HEK293T (cell line): ENCODE measurements at regions not wholly inside any gene's neighbourhood (a gene's known extent, or its start where the extent isn't known, plus 50 kb on each side); places are given as distances from the start of the nearest gene placed in this dataset.
"Not testable (repeated sequence)": the region's sequence is repeated elsewhere in the genome, so short reads cannot be mapped to it uniquely, and the experiment has no call there.

Experiments
- CTCF ChIA-PET: fragments of 350-600 bp; formaldehyde crosslinking; extraction: SDS; loops from one replicate; lab custom pipeline; 2021; ENCODE audit warnings: antibody characterized with exemption, inconsistent platforms; lab: Yijun Ruan, JAX
- POLR2A ChIA-PET: fragments of 350-600 bp; formaldehyde crosslinking; extraction: SDS; loops from one replicate; lab custom pipeline; 2020; ENCODE audit warnings: antibody characterized with exemption, inconsistent platforms; lab: Yijun Ruan, JAX
- DNase-seq: peaks from one replicate; pipeline ENCODE4 v3.0.0; 2012; ENCODE audit warnings: mixed read lengths; ENCODE audit errors: extremely low spot score
- ARNT ChIP-seq: fragments of 450-650 bp; IDR thresholded peaks from 2 replicates; pipeline ENCODE4 v1.6.1; 2017; ENCODE audit warnings: mild to moderate bottlenecking
- BHLHE40 ChIP-seq: fragments of 450-650 bp; IDR thresholded peaks from 2 replicates; pipeline ENCODE4 v1.6.1; 2016; ENCODE audit warnings: mild to moderate bottlenecking, moderate library complexity, borderline replicate concordance
- CTBP1 ChIP-seq: fragments of 450-650 bp; IDR thresholded peaks from 2 replicates; pipeline ENCODE4 v1.6.1; 2016; ENCODE audit warnings: borderline replicate concordance
- ELF4 ChIP-seq: fragments of 450-650 bp; IDR thresholded peaks from 2 replicates; pipeline ENCODE4 v1.6.1; 2017; ENCODE audit warnings: antibody characterized with exemption
- FOXA1 ChIP-seq: fragments of 450-650 bp; IDR thresholded peaks from 2 replicates; pipeline ENCODE4 v1.6.1; 2016; ENCODE audit warnings: mild to moderate bottlenecking
- FOXK2 ChIP-seq: fragments of 450-650 bp; IDR thresholded peaks from 2 replicates; pipeline ENCODE4 v1.6.1; 2016; ENCODE audit warnings: mild to moderate bottlenecking
- FOXM1 ChIP-seq: fragments of 450-650 bp; IDR thresholded peaks from 2 replicates; pipeline ENCODE4 v1.6.1; 2017; ENCODE audit warnings: mild to moderate bottlenecking, borderline replicate concordance
- HDGF ChIP-seq: fragments of 450-650 bp; IDR thresholded peaks from 2 replicates; pipeline ENCODE4 v1.6.1; 2017; ENCODE audit warnings: antibody characterized with exemption, borderline replicate concordance
- L3MBTL2 ChIP-seq: fragments of 450-650 bp; conservative IDR thresholded peaks from 2 replicates; pipeline ENCODE4 v1.6.1; 2016; ENCODE audit warnings: mild to moderate bottlenecking
- LEF1 ChIP-seq: fragments of 450-650 bp; IDR thresholded peaks from 2 replicates; pipeline ENCODE4 v1.6.1; 2017; ENCODE audit warnings: mild to moderate bottlenecking, borderline replicate concordance
- NFRKB ChIP-seq: fragments of 450-650 bp; IDR thresholded peaks from 2 replicates; pipeline ENCODE4 v1.6.1; 2016; ENCODE audit warnings: mild to moderate bottlenecking, moderate library complexity
- PKNOX1 ChIP-seq: fragments of 450-650 bp; IDR thresholded peaks from 2 replicates; pipeline ENCODE4 v1.6.1; 2016
- SP1 ChIP-seq: fragments of 450-650 bp; IDR thresholded peaks from 2 replicates; pipeline ENCODE4 v1.6.1; 2017
- SUZ12 ChIP-seq: fragments of 450-650 bp; IDR thresholded peaks from 2 replicates; pipeline ENCODE4 v1.6.1; 2016; ENCODE audit warnings: mild to moderate bottlenecking
- TARDBP ChIP-seq: fragments of 450-650 bp; IDR thresholded peaks from 2 replicates; pipeline ENCODE4 v1.6.1; 2016
- ZNF384 ChIP-seq: fragments of 450-650 bp; IDR thresholded peaks from 2 replicates; pipeline ENCODE4 v1.6.1; 2016

- TF ChIP-seq TARDBP (no peak), SP1 (no peak), CTBP1 (no peak), ARNT (no peak), NFRKB (no peak), FOXK2 (no peak), FOXA1 (no peak), LEF1 (no peak), HDGF (no peak), PKNOX1 (no peak), FOXM1 (no peak), BHLHE40 (no peak), ZNF384 (no peak), L3MBTL2 (no peak)
- ChIA-PET POLR2A (no interaction called here), CTCF (no interaction called here)
- DNase-seq, result no peak
These were observed 254.8 kb downstream of the RNF152 start for GRCh38 chr18:61637905-61638595.

DNA sequence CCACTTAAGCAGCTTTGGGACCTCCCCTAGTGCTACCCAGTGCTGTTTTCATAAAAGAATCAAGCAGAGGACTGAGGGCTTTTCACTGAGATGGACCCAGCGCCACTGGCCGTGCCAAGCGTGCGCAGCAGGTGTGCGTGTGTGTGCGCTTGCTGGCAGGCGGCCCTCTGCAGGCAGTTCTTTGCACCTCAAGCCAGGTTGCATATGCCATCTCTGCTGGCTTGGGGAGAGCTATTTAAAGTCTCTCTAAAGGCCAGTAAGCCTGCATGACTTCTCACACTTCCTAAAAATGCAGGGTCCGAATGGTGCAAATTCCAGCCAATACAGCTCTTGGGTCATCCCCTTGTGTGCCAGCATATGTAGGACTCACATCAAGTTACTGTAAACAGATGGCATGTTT lies 255.5 kb downstream of the RNF152 start:
- TF ChIP-seq NFRKB (no peak), L3MBTL2 (no peak), LEF1 (no peak), SP1 (no peak), BHLHE40 (no peak), FOXA1 (no peak), FOXM1 (no peak), CTBP1 (no peak), SUZ12 (no peak), FOXK2 (no peak), HDGF (no peak), PKNOX1 (no peak), ELF4 (no peak), TARDBP (no peak), ARNT (no peak), ZNF384 (no peak)
- POLR2A ChIA-PET, result no interaction called here
- CTCF ChIA-PET, result no interaction called here
- no peak for DNase-seq

- ChIA-PET CTCF (no interaction called here), POLR2A (no interaction called here)
- TF ChIP-seq LEF1, result no peak
- no peak for TF ChIP-seq TARDBP
- no peak for TF ChIP-seq L3MBTL2
- TF ChIP-seq NFRKB, result no peak
- TF ChIP-seq ARNT, result no peak
- no peak for TF ChIP-seq ELF4
- TF ChIP-seq ZNF384, result no peak
- no peak for TF ChIP-seq SUZ12
- TF ChIP-seq BHLHE40, result no peak
- TF ChIP-seq CTBP1, result no peak
- DNase-seq, result peak; percentile 30
These were observed 256.8 kb downstream of the RNF152 start for GRCh38 chr18:61635901-61636528.

DNA sequence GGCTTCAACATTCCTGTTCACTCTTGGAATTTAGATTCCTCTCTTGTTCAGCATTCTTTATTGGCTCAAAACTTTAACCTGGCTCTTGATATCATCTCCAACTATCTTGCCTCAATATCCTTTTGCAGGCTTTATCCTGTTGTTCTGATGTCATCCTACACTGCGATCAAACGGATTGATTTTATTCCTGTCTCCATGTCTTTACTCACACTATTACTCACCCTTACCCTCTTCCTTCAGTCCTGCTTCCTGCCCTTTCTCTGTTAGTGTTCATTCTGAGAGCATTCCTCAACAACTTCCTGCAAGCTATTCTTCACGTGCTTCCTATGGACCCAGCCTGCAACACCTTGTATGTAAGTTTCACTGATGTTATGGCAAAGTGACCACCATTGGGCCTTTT lies 264.7 kb downstream of the RNF152 start:
- POLR2A ChIA-PET, result no interaction called here
- DNase-seq, result no peak
- TF ChIP-seq SP1, result no peak
- CTCF ChIA-PET, result no interaction called here

DNA sequence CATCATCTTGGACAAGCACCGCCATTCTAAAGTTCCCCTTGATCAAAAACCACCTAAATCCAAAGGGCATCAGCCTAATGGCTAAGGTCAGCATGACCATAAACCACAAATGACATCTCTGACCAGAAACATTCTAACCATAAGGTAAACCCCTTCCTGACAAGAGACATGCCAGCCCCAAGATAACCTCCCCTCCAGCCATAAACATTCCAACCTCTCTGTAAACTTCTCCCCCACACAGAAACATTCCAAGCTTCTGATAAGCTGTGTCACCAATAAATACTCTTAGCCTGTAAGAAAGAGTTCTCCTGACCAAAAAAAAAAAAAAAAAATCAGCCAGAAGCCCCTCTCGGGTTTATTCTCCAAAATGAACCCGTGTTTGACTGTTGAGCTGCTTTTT lies 268.2 kb downstream of the RNF152 start:
- CTCF ChIA-PET, POLR2A ChIA-PET, DNase-seq: not testable (repeated sequence)

DNA sequence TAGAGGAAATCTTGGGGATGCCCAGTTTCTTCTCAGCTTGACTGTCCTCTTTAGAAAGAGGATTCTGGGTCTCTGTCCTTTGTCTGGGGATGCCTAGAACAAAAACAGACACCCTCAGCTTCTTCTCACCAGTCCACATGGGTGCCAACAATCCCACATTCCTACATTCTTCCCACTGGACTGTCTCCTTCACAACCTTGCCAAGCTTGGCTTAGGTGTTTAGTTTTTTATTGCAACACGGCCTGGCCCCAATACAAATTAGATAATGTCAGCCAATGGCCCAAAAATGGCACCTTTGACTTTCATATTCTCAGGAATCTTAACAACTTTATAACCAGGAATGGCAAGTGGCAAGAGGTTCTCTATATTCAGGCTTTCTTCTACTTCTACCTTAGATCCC lies 273.0 kb downstream of the RNF152 start:
- DNase-seq, result no peak
- CTCF ChIA-PET, result no interaction called here
- TF ChIP-seq FOXM1 (no peak), BHLHE40 (no peak), NFRKB (no peak), ARNT (no peak), HDGF (no peak), ZNF384 (no peak), CTBP1 (no peak)
- POLR2A ChIA-PET, result no interaction called here

- TF ChIP-seq LEF1 (no peak), ELF4 (no peak), SP1 (no peak), NFRKB (no peak), TARDBP (no peak), FOXK2 (no peak), CTBP1 (no peak), PKNOX1 (no peak), L3MBTL2 (no peak), HDGF (no peak), FOXM1 (no peak), SUZ12 (no peak), ARNT (no peak), ZNF384 (no peak)
- DNase-seq, result no peak
- CTCF ChIA-PET, result no interaction called here
- POLR2A ChIA-PET, result no interaction called here
These were observed 274.0 kb downstream of the RNF152 start for GRCh38 chr18:61618816-61619215.
